Limb (tissue), 2 donors: ENCODE measurements at regions not wholly inside any gene's neighbourhood (a gene's known extent, or its start where the extent isn't known, plus 50 kb on each side); places are given as distances from the start of the nearest gene placed in this dataset.
"Not testable (repeated sequence)": the region's sequence is repeated elsewhere in the genome, so short reads cannot be mapped to it uniquely, and the experiment has no call there.

Experiments
- DNase-seq, 2 donors: peaks; one replicate each; pipeline ENCODE4 v3.0.0-alpha.2; 2016; ENCODE audit errors: extremely low spot score in 2 of 2

- DNase-seq: no peak
Observed at GRCh38 chr7:115649429-115649828, 381.1 kb downstream of the TFEC start.

DNA sequence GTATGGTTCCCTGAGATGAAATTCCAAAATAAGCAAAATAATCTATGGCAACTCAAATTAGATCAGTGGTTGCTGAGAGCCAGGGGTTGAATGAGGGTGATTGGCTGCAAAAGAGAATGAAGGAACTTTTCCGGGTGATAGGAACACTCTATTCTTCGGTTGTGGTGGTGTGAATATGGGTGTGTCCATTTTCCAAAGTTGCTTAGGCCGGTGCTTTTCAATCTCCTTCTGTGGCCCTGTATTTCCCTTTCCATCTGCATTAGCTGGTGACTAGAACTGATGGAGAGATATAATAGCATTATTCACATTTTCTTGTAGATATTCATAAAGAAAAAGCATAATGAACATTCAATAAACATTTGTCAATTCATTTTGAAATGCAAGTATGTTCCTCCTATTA is 382.9 kb downstream of the TFEC start:
- no peak for DNase-seq

GRCh38 chr7:115642194-115642593 is 388.4 kb downstream of the TFEC start:
- DNase-seq: no peak

DNA sequence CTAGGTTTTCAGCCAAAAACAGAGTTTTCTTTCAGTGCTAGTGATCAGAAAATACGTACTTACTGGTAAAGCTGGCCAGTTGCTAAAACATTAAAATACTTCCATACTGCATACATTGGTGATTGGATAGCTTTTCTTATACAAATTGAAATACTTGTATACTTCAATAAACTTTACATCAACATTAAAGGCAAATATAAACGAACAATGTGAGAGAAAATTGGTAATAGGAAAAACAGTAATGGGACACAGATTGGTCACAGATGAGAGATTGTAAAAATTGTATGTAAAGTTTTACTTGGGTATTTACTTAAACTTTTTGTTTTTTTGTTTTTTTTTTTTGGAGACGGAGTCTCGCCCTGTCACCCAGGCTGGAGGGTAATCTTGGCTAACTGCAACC is 391.7 kb downstream of the TFEC start:
- no peak for DNase-seq

GRCh38 chr7:115637128-115637527 is 393.4 kb downstream of the TFEC start:
- no peak for DNase-seq

DNA sequence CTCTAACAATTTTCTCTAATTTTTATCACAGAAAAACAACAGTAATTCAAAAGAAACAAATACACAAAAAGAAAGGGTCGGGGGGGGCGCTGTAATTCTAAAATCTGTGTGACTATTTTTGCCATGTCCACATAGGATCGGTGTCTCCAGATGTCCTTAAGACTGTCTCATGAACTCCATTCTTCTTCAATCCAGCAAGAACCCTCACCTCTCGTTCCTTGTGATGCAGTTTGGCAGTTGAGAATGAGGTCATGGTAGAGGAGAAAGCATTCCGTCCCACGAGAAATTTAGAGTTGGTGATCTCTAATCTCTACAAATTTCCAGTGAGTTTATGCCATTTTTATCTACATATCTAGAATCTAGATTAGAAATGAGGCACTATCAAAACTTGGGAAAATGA is 394.7 kb downstream of the TFEC start:
- no peak for DNase-seq

DNA sequence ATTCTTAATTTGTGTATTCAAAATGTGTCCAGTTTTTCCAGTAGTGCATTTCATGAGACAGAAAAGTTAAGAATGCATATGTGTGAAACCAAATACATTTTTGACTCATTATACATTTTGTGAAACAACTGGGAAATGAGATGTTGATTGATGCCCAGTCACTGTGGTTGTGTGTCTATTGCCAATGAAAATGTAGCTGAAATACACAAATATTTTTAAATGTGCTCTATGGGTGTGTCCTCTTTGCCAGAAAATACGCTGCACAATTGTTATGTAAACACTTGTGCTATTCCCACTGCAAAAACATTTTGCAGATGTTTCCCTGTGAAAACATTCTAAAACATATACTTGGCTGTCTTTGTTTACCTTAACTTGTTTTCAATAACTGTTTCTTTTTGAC is 395.2 kb downstream of the TFEC start:
- no peak for DNase-seq

DNA sequence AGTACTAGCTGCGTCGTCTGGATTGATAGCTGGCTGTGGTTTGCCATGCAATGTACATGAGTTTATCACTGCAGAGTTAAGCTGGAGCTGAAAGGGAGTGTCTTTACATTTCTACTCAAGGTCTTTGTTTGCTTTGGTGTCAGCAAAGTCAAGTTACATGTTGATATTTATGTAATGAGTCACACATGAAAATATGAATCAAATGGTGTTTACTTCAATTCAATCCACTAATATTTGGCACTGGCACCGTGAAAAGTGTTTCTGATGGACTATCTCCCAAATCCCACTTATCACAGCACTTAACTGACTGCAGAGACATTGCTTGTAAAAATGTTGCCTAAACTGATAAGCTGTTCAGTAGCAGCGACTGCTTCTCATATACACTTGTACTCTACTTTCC is 395.9 kb downstream of the TFEC start:
- DNase-seq: no peak

GRCh38 chr7:115632636-115633035 is 397.9 kb downstream of the TFEC start:
- DNase-seq: no peak

GRCh38 chr7:115631782-115632181 is 398.8 kb downstream of the TFEC start:
- no peak for DNase-seq

DNA sequence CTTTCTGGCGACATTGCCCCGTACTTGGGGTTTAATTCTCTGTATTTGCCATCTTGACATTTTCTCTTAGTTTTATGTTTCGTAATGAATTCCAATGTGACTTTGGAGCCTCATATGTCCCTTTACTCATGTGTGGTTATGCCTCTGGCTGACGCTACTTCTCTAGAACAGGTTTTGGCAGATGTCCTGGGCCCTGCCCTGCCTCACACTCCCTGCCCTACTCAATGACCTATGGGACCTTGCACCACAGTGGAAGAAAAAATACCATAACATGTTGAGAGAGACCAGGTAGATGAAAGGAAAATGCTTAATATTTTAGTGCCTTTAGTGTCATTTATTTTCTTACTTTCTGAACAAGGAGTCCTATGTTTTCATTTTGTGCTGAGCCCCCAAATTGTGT is 400.5 kb downstream of the TFEC start:
- no peak for DNase-seq

- DNase-seq: peak in 1 of 2 donors; percentile 39
Observed at GRCh38 chr7:115618676-115619075, 411.9 kb downstream of the TFEC start.

DNA sequence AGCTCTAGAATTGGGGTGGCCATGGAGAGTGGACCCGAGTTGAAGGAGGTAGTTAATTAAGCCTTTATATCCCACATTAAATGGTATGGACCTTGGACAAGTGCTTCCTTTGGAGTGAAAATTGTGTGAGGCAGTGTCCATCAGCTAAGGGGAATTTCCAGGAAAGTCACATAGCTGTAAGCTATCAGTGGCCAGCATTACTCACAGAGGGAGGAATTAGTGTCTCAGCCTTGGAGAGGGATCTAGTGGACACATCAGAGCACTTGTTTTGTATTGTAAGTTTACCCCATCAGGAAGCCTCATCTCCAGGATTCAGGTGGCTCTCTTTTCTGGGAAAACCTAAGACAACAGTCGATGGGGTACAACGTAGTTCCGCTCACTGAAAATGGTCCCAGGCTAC is 416.7 kb downstream of the TFEC start:
- DNase-seq: no peak

GRCh38 chr7:115603416-115603815 is 427.1 kb downstream of the TFEC start:
- DNase-seq: no peak

- no peak for DNase-seq
Observed at GRCh38 chr7:115600207-115600606, 430.4 kb downstream of the TFEC start.

DNA sequence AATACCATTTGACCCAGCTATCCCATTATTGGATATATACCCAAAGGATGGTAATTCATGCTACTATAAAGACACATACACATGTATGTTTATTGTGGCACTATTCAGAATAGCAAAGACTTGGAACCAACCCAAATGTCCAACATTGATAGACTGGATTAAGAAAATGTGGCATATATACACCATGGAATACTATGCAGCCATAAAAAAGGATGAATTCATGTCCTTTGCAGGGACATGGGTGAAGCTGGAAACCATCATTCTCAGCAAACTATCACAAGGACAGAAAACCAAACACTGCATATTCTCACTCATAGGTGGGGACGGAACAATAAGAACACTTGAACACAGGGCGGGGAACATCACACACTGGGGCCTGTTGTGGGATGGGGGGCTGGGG is 431.4 kb downstream of the TFEC start:
- not testable (repeated sequence) for DNase-seq

DNA sequence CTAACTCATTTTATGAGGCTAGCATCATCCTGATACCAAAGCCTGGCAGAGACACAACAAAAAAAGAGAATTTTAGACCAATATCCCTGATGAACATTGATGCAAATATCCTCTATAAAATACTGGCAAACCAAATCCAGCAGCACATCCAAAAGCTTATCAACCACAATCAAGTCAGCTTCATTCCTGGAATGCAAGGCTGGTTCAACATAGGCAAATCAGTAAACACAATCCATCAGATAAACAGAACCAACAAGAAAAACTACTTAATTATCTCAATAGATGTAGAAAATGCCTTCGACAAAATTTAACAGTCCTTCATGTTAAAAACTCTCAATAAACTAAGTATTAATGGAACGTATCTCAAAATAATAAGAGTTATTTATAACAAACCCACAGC is 433.3 kb downstream of the TFEC start:
- DNase-seq: not testable (repeated sequence)

- no peak for DNase-seq
Observed at GRCh38 chr7:115593111-115593510, 437.5 kb downstream of the TFEC start.

DNA sequence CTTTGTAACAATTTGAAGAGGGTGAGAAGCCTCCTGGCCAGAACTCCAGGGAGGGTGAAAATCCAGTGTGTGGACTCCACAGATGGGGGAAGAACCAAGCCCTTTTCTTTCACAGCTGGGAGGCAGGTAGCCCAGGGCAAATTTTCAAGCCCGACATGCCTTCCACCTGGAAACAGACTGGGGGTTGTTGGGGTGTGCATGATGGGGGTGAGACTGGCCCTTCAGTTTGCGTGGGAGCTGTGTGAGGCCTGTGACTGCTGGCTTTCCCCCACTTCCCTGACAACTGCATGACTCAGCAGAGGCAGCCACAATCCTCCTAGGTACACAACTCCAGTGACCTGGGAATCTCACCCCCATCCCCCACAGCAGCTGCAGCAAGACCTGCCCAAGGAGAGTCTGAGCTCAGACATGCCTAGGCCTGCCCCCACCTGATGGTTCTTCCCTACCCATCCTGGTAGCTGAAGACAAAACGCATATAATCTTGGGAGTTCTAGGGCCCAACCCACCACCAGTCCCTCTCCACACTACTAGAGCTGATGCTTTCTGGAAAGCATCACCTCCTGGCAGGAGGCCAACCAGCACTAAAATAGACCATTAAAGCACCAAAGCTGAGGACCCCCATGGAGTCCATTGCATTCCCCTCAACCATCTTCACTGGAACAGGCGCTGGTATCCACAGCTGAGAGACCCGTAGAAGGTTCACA is 445.4 kb downstream of the TFEC start:
- no peak for DNase-seq

- no peak for DNase-seq
Observed at GRCh38 chr7:115582956-115583355, 447.6 kb downstream of the TFEC start.

DNA sequence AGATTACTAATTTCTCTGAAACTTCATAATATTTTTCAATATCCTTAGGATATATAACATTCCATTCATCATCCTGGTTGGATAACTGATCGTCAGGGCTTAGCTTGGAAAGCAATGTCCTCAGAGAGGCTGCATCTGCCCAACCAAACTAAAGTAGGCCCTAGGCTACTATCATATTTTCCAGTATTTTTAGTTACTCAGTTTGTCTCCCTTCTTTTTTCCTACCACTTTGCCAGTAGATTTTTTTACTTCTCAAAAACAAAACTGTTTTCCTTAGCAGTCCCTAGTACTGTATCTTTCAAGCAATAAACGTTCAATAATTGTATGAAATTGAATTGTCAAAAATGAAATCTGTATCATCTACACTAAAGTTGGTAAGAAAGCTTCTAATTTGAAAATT is 452.0 kb downstream of the TFEC start:
- DNase-seq: no peak

GRCh38 chr7:115574681-115575291 is 455.8 kb downstream of the TFEC start:
- DNase-seq: no peak

GRCh38 chr7:115572111-115572510 is 458.5 kb downstream of the TFEC start:
- peak in 1 of 2 donors; percentile 24 for DNase-seq
